Epithelial cell of proximal tubule (primary cell): ENCODE measurements at regions not wholly inside any gene's neighbourhood (a gene's known extent, or its start where the extent isn't known, plus 50 kb on each side); places are given as distances from the start of the nearest gene placed in this dataset.

ENCODE experiments used
- DNase-seq: peaks from one replicate; pipeline ENCODE4 v3.0.0-alpha.2; 2011; ENCODE audit warnings: low read depth
- H3K4me3 ChIP-seq: 2 replicates; pipeline ENCODE4 v1.5.1; 2011; ENCODE audit warnings: low read depth, mild to moderate bottlenecking, low read length
- CTCF ChIP-seq: conservative IDR thresholded peaks from 2 replicates; pipeline ENCODE4 v1.5.1; 2012; ENCODE audit warnings: low read depth, mild to moderate bottlenecking, low read length

- H3K4me3 ChIP-seq = no peak overlapping the region
- no peak for TF ChIP-seq CTCF
- DNase-seq = no peak
Observed at GRCh38 chr4:14504162-14504561, 498.1 kb upstream of the CPEB2 start.

GRCh38 chr4:14513471-14513870, 488.8 kb upstream of the CPEB2 start:
- H3K4me3 ChIP-seq = no peak overlapping the region
- TF ChIP-seq CTCF = no peak
- no peak for DNase-seq

- DNase-seq = no peak
- H3K4me3 ChIP-seq = no peak overlapping the region
- no peak for TF ChIP-seq CTCF
Observed at GRCh38 chr4:14515556-14515955, 486.7 kb upstream of the CPEB2 start.

GRCh38 chr4:14518136-14518535, 484.1 kb upstream of the CPEB2 start:
- DNase-seq = no peak
- TF ChIP-seq CTCF = no peak
- no peak overlapping the region for H3K4me3 ChIP-seq

GRCh38 chr4:14520171-14520570, 482.1 kb upstream of the CPEB2 start:
- no peak for DNase-seq

GRCh38 chr4:14524276-14524675, 478.0 kb upstream of the CPEB2 start:
- no peak for TF ChIP-seq CTCF
- DNase-seq = no peak
- H3K4me3 ChIP-seq = no peak overlapping the region

More at GRCh38 chr4:14520171-14520570, 482.1 kb upstream of the CPEB2 start:
- no peak overlapping the region for H3K4me3 ChIP-seq
- TF ChIP-seq CTCF = no peak

GRCh38 chr4:14528918-14529317, 473.4 kb upstream of the CPEB2 start:
- no peak for TF ChIP-seq CTCF
- H3K4me3 ChIP-seq = no peak overlapping the region
- no peak for DNase-seq
